Omental fat pad (tissue), 3 donors: ENCODE measurements at regions not wholly inside any gene's neighbourhood (a gene's known extent, or its start where the extent isn't known, plus 50 kb on each side); places are given as distances from the start of the nearest gene placed in this dataset.
"Not testable (repeated sequence)": the region's sequence is repeated elsewhere in the genome, so short reads cannot be mapped to it uniquely, and the experiment has no call there.

Source experiments
- ATAC-seq: fragments of 150-250 bp; one replicate; pipeline ENCODE4 v1.9.1; 2016; ENCODE audit warnings: mild to moderate bottlenecking, moderate library complexity; ENCODE audit not compliant: low FRiP score
- DNase-seq: peaks from one replicate; pipeline ENCODE4 v3.0.0-alpha.2; 2019; ENCODE audit warnings: low spot score
- CTCF ChIP-seq, 3 donors: fragments of 450-650 bp; IDR thresholded peaks; one replicate each; pipeline ENCODE4 v1.5.1; 2016 to 2017; ENCODE audit warnings: antibody characterized with exemption in 3 of 3, mild to moderate bottlenecking in 3 of 3, moderate library complexity in 2 of 3

- no peak for DNase-seq
- peak; percentile 68 for ATAC-seq
- no peak for TF ChIP-seq CTCF (IDR thresholded peaks at IDR 0.05)
Measured at GRCh38 chr1:191707288-191707687, 451.0 kb upstream of the RGS18 start.

- no peak for DNase-seq
- no peak for TF ChIP-seq CTCF (IDR thresholded peaks at IDR 0.05)
- no peak for ATAC-seq
Measured at GRCh38 chr1:191709215-191709614, 449.0 kb upstream of the RGS18 start.

GRCh38 chr1:191711961-191712360 lies 446.3 kb upstream of the RGS18 start:
- no peak for DNase-seq

GRCh38 chr1:191714845-191715244 lies 443.4 kb upstream of the RGS18 start:
- TF ChIP-seq CTCF (IDR thresholded peaks at IDR 0.05) = no peak
- no peak for DNase-seq
- no peak for ATAC-seq

More at GRCh38 chr1:191711961-191712360, 446.3 kb upstream of the RGS18 start:
- no peak for TF ChIP-seq CTCF (IDR thresholded peaks at IDR 0.05)
- no peak for ATAC-seq

- no peak for TF ChIP-seq CTCF (IDR thresholded peaks at IDR 0.05)
- DNase-seq (no peak), ATAC-seq (no peak)
Measured at GRCh38 chr1:191729742-191730141, 428.5 kb upstream of the RGS18 start.

GRCh38 chr1:191731608-191732302 lies 426.5 kb upstream of the RGS18 start:
- not testable (repeated sequence) for DNase-seq, ATAC-seq

GRCh38 chr1:191734321-191734720 lies 423.9 kb upstream of the RGS18 start:
- no peak for TF ChIP-seq CTCF (IDR thresholded peaks at IDR 0.05)
- DNase-seq = no peak
- no peak for ATAC-seq
